Left lobe of liver (tissue), 2 donors: ENCODE measurements at regions not wholly inside any gene's neighbourhood (a gene's known extent, or its start where the extent isn't known, plus 50 kb on each side); places are given as distances from the start of the nearest gene placed in this dataset.

ENCODE experiments used
- ATAC-seq: fragments of 200-7000 bp; cut with Tn5 transposase; one replicate; pipeline ENCODE4 v1.9.1; 2020; ENCODE audit warnings: mild to moderate bottlenecking, moderate library complexity
- DNase-seq: peaks from one replicate; pipeline ENCODE4 v3.0.0-alpha.2; 2020; ENCODE audit warnings: low spot score
- donor health status: DM: no; HTN: no; CAD: no; lungs with moderate emphysema.
- donor health status: DM: no; HTN: yes; CAD: no.

DNA sequence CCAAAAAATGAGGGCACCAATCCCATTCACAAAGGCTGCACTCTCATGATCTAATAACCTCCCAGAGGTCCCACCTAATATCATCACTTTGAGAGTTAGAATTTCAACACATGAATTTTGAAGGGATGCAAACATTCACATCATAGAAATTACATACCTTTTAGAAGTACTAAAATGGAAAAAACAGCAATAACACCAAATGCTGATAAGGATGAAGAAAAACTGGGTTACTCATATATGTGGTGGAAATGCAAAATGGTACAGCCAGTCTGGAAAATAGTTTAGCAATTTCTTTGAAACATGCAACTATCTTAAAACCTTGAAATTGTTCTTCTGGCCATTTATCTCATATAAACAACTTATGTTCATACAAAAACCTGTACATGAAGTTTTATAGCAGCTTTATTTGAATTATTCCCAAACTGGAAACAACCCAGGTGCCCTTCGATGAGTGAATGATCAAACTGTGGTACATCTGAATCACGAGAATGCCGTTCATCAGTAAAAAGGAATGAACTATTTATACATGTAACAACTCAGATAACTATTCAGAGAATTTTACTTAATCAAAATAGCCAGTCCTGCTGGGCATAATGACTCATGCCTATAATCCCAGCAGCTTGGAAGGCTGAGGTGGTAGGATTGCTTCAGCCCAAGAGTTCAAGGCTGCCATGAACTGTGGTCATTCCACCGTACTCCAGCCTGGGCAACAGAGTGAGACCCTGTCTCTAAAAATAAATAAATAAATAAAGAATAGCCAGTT lies 109.4 kb upstream of the SSTR1 start:
- ATAC-seq = no peak
- DNase-seq = no peak

DNA sequence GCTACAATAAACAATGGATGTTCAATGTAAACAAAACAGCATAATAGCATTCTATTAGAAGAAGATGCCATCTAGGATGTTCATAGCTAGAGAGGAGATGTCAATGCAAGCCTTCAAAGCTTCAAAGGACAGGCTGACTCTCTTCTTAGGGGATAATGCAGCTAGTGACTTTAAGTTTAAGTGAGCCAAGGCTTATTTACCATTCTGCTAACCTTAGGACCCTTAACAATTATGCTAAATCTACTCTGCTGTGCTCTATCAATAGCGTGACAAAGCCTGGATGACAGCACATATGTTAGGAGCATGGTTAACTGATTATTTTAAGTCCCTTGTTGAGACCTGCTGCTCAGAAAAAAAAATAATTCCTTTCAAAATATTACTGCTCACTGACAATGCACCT lies 106.0 kb upstream of the SSTR1 start:
- no peak for ATAC-seq
- no peak for DNase-seq

DNA sequence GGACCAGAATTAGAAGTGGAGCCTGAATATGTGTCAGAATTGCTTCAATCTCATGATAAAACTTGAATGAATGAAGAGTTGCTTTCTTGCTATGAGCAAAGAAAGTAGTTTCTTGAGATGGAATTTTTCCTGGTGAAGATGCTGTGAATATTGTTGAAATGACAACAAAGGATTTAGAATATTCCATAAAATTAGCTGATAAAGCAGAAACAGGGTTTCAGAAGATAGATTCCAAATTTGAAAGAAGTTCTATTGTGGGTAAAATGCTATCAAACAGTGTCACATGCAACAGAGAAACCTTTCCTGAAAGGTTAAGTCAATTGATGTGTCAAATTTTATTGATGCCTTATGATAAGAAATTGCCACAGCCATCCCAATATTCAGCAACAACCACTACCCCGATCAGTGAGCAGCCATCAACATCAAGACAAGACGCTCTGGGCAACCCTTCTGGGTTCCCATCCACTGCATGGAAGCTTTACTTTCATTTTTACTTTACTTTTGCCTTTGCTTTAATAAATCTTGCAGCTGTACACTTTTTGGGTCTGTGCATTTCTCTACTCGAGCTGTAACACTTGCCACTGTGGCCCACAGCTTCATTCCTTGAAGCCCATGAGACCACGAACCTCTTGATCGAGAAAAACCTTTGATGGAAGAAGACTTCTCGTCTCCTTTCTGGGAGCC lies 104.0 kb upstream of the SSTR1 start:
- DNase-seq = no peak
- ATAC-seq = no peak

DNA sequence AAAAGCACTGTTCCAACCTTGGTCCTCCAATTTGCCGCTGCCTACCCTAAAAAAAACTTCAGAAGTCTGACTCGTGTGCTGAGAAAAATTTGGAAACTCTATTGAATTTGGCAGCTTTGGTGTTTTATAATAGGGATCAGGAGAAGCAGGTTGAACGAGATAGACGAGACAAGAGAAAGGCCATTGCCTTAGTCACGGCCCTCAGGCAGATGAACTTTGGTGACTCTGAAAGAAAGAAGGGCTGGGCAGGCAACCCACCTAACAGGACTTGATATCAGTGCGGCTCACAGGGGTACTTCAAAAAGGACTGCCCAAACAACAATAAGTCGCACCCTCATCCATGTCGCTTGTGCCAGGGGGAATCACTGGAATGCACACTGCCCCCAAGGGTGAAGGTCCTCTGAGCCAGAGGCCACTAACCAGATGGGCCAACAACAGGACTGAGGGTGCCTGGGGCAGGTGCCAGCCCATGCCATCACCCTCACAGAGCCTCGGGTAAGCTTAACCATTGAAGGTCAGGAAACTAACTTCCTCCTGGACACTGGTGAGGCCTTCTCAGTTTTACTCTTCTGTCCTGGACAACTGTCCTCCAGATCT lies 102.5 kb upstream of the SSTR1 start:
- no peak for DNase-seq
- ATAC-seq = no peak

DNA sequence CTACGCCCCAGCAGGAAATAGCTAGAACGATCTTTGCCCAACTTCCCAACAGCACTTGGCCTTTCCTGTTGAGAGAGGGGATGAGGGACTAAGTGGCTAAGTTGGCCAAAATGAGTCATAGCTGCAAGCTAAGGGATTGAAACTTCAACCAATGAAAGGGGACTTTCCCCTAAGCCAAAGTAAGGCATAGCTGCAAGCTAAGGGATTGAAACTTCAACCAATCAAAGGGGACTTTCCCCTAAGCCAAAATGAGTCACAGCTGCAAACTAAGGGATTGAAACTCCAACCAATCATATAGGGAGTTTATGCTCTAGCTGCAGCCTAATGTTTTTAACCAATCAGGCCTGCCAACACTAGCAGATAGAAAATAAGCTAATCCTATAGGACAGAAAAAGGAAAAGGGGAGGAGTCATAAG lies 100.5 kb upstream of the SSTR1 start:
- no peak for DNase-seq

DNA sequence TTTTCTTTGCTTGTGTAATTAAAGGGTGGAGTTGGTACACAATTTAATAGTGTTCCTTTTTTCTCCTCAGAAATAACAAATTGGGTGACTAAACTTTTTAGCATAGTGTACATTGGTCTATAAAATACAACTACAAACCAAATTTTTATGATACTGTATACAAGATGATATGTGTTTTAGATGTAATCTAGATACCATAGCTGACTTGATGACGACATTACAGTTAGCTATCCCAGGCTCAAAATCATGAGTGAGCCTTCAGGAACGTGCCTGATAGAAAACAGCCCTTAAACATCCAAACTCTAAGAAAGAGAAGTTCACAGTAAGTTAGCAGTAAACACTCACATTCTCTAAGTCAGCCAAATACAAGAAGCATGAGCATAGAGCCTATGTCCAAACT lies 99.0 kb upstream of the SSTR1 start:
- DNase-seq = no peak
- no peak for ATAC-seq

More for the DNA sequence above, 100.5 kb upstream of the SSTR1 start:
- ATAC-seq = no peak

DNA sequence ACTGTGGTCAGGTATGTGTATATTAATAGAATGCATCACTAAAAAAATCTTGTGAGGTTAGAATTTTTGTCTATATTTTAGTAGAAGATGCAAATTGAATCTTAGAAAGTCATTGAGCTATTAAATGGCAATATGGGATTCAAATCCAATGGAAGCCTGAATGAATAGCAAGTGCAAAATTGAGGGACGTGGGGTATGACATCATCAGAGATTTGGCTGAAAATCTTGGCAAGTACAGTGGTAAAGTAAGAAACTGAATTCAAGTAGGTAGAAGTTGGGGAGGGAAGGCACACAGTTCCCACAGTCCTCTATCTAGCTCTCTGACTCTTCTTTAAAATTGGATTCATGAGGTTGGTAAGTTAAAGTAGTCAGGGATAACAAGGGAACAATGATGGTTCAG lies 97.4 kb upstream of the SSTR1 start:
- ATAC-seq (no peak), DNase-seq (no peak)

DNA sequence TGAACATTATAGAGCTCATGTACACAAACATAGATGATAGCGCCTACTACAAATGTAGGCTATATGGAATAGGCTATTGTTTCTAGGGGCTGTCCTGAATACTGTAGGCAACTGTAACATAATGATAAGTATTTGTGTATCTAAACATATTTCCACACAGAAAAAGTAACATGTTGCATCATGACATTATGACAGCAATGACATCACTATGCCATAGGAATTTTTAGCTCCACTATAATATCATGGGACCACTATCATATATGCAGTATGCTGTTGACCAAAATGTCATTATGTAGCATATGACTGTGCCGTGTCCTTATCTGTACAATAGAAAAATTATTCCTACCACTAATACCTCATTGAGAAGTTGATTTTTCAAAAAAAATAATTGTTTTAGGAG lies 96.7 kb upstream of the SSTR1 start:
- ATAC-seq (no peak), DNase-seq (no peak)

DNA sequence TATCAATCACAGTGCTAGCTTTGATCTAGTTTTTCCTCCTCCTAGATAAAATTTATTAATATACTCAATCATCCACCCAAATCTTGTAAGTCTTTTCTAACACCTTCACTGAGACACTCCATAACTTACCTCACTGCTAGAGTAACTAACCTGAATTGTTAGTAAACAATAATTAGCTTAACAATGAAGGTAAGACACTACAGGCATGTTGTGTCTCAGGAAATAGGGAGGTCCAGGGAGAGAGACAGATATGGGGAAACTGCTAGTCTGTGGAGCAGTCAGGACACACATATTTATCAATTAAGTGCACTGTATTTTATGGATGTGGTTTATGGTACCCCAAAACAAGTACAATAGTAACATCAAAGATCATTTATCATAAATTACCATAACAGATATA lies 94.2 kb upstream of the SSTR1 start:
- DNase-seq = no peak
- ATAC-seq = no peak

DNA sequence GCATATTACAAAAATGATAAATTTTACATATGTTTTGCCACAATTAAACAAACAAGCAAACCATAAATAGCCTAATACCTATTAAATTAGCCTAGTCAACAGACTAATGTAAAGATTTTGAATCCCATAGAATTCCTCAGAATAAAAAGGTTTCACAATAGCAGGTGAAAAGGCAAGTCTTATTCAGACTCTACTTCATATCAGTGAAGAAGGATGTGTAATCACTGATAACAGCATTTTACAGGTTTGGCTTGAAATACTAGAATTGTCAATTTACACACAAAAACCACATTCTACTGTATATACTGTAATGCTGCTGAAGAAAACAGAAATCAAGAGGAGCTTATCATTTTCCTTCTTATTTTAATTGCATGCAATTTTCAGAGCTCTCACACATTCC lies 90.8 kb upstream of the SSTR1 start:
- no peak for DNase-seq
- ATAC-seq = no peak

DNA sequence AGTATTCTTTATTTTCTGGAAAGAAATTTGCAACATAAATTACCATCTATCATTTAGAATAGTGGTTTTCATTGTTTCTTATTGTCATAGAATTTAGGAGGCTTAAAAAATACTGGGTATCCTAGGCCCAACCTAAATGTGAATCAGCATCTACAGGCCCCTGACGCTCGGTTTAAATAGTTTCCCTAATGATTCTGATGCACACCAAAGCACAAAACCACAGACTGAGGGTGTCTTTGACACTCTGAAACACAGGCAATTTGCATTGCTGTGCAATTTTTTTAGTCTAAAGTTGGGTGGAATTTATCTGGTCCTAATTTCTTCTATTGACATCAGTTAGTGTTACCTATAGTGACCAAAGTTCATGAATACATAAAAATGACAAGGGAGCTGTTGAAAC lies 87.6 kb upstream of the SSTR1 start:
- ATAC-seq = no peak
- DNase-seq = no peak

DNA sequence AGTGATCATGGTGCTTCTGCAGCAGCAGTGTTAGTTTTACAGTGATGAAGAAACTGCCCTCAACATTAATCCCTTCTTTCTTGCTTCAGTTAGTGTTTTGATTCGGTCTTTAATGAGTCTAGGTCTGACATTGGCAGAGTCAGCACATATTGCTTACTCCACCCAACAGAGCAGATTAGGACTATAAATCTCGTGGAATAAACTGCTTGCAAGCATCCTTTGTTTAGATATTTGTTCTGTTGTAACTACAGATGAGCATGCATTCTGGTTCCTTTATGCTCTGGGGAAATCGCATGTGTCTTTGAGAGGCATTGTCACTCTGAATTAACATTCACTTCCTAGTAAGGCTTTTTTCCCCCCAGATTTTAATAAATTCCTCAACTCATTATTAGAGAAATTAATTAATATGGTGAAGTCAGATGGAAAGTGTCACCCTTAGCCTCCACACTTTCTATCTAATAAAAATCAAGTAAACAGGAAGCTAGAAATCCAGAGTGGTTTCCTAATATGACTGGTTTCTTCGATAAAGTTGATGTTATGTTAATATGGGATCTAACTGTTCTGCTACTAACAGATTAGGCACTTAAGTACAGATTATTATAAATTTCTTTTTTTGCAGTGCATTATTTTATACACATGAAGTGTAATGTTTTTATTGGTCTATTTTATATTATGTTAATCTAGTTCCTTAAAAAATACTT lies 86.2 kb upstream of the SSTR1 start:
- DNase-seq = no peak
- ATAC-seq = no peak

DNA sequence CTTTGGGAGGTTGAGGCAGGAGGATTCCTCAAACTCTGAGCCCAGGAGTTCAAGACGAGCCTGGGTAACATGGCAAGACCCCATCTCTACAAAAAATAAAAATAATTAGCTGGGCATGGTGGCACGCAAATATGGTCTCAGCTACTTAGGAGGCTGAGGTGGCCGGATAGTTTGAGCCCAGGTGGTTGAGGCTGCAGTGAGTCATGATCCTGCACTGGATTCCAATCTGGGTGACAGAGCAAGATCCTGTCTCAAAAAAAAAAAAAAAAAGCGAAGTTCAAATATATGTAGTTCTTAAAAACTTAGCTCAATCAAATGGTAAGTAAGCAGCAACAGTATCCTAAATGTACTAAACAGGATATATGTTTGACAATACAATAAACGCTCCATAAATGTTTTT lies 85.5 kb upstream of the SSTR1 start:
- ATAC-seq (no peak), DNase-seq (no peak)

DNA sequence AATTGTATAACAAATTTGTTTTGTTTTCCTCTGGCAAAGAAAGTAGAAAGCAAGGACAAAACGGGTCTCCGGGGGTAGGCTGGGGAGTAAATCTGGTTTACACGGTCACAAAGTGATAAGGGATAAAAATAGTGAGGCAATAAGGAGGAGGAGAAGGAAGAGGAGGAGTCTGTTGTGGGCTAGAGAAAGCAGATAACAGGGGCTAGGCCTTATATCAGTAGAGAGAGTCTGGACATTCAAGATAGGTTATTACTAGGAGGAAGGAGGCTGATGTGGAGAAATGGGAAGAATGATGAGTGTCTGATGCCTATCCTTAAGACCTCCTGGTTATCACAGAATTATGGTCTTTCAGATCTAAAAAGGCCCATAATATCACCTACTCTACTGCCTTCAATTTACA lies 83.2 kb upstream of the SSTR1 start:
- DNase-seq (no peak), ATAC-seq (no peak)

DNA sequence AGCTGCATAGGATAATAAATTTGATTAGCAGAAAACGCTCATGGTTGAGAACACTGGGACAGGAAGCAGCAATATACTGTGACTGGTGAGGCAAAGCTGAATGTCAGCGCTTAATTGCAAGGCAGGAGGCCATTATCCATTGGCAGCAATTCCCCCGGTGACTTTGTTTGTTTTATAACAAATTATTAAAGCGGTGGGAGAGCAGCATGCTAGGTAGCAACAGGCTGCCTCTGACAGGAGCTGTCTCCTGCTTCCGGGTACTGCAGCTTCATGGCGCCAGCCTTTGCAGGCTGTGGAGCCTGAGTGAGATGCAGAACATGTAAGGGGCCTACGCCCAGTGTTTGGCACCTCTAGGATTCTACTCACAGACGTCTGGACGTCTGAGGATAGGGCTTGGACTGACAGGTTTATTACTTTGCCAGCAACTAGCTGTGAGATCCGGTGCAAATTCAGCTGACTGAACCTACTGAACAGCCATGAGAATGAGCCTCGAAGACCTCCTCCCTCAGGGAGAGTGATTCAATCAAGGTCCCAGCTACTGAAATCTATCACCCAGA lies 82.1 kb upstream of the SSTR1 start:
- ATAC-seq = no peak
- no peak for DNase-seq

DNA sequence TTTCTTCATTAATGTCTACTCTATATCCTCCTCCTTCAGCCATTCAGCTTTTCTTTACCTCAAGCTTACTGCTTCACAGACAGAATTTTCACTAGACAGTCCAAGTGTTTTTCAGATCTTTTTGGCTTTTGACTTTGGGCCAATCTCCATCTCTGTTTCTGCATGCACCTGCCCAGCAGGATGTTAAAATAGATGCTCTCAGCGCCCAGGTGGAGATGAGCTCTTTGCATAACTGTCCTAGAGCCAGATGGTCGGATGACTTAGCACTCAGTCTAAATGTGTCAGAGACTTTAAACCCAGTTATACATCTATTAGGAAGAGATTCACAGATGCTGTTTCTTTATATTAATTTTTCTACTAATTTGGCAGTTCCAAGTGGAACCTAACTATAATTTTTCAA lies 80.3 kb upstream of the SSTR1 start:
- ATAC-seq = no peak
- no peak for DNase-seq

DNA sequence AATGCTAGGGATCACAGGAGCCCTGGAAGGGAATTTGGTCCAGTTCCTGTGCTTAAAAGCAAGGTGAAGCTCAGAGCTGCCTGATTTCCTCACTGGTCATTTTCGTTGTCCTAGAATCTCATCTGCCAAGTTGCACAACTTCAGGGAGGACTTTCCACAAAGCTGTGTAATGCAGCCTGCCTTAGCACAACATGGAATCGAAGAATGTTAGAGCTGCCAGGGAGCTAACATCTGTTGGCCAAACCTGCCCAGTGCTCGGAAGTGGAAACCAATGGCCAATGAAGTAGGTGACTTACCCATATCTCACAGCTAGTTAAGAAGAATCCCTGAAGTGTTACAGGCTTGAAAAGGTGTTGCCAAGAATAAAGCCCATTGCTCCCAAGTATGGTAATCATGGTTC lies 79.9 kb upstream of the SSTR1 start:
- no peak for DNase-seq
- peak; percentile 44 for ATAC-seq

DNA sequence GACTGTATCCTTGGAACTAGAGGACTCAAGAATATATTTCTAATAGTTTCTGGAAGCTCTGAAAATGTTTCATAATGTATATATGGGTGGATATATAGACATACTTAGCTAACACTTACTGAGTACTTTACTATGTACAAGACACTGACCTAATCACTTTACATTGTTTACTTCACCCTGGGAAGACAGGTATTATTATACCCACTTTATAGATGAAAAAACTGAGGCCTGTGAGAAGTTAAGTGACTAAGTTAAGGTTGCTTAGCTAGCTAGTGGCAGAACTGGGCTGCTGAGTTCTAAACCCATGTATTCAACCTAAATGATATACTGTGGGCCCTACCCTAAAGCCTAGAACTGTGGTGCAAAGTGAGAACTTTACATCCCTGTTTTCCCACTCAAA lies 79.1 kb upstream of the SSTR1 start:
- ATAC-seq (no peak), DNase-seq (no peak)

DNA sequence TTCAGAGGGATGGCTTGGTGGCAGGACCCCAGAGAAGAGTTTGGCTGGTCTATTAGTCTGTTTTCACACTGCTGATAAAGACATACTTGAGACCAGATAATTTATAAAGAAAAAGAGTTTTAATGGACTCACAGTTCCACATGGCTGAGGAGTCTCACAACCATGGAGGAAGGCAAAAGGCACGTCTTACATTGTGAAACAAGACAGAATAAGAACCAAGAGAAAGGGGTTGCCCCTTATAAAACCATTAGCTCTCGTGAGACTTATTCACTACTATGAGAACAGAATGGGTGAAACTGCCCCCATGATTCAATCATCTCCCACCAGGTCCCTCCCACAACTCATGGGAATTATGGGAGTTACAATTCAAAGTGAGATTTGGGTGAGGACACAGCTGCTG lies 78.5 kb upstream of the SSTR1 start:
- ATAC-seq (no peak), DNase-seq (no peak)

DNA sequence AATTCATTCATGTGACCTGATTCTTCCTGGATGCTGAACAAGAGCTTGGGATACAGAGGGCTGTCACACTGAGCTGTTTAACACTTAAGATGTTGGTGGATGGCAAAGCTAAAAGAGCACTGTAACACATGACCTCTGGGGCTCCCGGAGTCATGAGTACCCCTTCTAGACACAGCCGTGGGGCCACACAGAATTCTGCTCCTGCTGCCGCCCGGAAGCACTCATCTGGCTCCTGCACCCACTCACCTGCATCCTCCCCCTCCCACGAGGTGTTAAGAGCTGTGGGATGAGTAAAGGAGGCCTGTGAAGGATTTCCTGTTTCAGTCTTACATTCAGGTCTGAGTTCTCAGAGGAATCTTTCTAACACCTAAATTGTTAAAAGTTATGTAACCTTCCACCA lies 78.0 kb upstream of the SSTR1 start:
- no peak for ATAC-seq
- DNase-seq = no peak

DNA sequence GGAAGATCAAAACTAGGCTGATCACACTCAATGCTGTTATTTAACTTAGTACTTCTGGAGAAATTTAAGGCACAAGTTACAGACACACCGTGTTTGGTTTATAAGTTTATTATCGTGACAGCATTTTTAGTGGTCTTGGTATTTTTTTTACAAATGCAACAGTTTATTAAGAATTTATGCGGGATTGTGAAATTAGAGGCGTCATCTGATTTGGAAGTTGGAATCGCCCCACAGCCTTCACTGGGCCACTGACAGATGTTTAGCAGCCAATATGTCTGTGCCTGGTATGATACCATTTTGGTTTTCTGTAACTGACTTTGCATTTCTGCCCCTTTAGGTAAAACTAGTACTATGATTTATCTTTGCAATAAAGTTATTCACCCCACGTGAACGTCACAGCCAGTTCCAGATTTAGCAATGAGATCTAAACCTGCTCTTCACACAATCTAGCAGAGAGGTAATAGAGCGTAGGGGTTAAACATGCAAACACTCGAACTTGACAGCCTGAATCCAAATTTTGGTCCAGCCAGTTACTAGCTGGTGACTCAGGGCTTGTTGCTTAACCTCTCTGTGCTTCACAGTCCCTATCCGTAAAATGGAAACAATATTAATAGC lies 73.2 kb upstream of the SSTR1 start:
- DNase-seq (no peak), ATAC-seq (no peak)
